GM18508 (cell line): ENCODE measurements at regions not wholly inside any gene's neighbourhood (a gene's known extent, or its start where the extent isn't known, plus 50 kb on each side); places are given as distances from the start of the nearest gene placed in this dataset.

Source experiments
- ATAC-seq: cut with Tn5 transposase; IDR thresholded peaks from one replicate; pipeline ENCODE4 v1.9.1; 2021; ENCODE audit warnings: moderate number of reproducible peaks; ENCODE audit not compliant: insufficient read depth, unreplicated experiment

DNA sequence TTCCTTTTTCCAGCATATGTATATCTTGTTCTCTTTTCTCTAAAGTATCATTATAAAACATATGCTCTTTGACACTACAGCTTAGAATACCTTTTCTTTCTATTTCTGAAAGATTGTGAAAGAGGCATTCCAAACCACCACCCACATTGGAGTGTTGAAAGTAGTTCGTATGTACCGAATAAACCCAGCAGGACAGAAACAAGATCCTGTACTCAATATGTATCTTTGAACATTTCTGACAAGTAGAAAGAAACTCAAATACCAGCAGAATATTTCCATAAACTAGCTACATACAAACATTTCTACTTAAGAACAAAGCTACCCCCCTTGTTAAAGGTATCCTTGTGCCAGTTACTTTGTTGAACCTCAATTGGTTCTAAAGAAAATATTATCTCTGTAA, 415.3 kb upstream of the ALCAM start:
- ATAC-seq = no peak

DNA sequence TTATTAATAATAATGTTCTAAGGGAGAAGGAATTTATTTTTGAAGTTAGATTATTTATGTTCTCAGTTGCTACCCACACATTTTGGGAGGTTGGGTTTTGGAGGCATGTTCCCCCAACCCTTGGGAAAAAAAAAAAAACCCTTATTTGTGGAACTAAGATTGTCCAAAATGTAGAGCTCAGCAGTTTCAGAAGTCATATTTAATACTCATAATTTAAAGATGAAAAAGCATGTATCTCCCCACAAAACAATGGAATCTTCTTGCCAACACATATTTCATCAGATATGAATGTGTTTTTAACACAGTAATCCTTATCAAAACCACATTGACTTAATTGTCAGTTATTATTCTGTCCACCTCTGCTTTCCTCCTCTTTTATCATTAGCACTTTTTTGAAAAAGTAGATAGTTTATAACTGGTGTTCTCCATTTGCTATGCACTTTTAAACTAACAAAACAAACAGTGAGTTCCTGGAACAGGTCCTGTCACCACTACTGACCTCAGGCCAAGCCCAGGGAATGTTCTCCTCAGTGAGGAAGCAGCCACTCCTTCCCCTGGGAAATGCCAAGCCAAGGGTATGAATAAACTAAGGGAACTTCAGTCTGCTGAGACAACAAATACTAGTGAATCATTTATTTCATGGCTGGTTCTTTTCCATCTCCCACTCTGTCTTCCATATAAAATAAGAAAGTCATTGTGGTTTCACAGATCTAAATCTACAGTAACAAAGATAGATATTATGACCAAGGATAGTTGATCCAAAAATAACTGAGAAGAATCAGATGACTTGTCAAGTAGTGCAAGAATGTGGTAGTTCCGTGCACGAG, 414.4 kb upstream of the ALCAM start:
- no peak for ATAC-seq

DNA sequence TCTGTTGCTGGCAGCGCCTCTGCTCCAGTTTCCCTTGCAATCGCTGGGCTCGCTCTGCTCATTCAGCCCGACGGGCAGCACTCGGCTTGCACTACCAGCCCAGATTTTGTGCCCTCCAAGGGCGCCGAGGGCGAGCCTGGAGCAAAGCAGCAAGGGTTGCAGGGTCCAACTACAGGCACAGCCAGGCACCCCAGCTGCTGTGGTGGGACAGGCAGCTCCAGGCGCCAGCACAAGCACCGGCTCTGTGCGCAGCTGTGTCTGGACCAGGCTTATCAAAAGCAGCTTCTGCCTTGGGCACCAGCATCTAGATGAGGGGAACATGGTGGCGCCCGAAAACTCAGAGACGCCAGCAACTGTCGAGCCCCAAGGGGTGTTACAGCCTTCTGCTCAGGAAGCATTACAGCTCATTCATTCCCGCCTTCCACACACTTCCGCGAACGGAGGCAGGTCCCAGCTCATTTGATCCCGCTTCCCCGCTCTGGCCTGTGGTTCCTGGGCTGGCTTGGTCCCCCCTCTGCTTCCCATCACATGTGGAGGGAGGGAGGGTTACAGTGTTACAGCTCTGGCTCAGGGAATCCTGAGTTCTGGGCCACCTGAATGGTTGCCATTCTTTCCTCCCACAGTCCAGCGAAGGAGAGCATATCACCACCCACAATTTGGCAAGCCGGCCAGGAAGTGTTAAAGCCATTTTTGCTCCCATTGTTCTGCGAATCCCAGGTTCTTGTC, 409.9 kb upstream of the ALCAM start:
- ATAC-seq = no peak

DNA sequence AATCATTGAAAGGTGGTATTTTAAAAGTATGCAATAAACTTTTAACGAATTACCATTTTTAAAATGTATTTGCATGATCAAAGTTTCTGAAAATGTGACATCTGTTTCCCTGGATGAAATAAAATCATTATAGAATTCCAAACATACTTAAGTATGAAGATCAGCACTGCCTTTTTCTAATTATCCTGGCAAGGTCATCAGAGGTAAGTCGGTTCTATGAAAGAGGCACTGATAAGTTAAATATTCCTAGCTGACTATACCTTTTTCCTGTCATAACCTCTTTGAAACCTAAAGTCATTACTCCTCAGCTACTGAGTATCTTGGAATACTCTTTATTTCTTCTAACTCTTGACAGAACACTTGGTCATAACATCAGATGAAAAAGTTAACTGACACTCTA, 406.1 kb upstream of the ALCAM start:
- no peak for ATAC-seq

DNA sequence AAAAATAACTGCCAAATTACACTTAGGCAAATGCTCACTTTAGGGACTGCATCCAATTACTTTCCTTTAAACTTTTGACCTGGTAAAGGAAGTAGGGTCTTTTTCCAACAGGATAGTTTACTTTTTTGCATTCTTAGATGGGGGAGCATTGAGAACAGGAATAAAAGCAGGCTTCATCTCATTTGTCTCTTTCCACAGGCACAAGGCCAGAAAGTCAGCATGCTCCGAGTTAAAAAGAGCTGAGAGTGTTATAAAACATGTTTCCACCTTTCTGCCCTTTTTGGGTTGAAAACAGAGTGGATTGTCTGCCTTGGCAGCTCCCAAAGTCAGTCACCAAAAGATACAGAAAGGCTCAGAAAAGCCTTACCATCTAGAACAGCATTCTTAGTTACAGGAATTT, 404.9 kb upstream of the ALCAM start:
- ATAC-seq = no peak

DNA sequence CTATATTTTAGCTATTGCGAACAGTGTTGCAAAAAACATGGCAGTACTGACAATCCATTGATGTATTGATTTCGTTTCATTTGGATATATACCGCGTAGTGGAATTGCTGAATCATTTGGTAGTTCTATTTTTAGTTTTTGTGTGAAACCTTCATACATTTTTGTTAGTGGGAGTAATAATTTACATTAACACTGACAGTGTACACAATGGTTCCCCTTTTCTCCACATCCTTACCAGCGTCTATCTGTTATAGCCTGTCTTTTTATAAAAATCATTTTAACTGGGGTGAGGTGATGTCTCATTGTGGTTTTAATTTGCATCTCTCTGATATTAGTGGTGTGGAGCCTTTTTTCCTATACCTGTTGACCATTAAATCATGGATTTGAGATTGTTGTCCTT, 392.4 kb upstream of the ALCAM start:
- no peak for ATAC-seq

DNA sequence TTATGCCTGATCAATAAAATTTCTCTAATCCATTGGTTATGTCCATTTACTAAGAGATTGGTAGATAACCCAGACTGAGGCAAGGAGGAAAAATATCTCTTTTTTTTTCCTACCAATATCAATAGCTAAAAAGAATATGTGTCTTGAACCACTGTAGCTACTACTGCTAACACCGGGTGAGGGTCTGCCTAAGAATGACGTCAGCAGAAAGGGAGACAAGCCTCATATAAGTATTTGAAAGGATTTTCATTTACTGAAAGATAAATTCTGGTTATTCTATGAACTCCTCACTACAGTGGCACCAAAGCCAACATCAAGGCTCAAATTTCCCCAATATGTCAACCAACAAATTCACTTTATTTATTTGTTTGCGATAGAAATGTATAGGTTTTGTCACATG, 389.0 kb upstream of the ALCAM start:
- ATAC-seq = no peak

DNA sequence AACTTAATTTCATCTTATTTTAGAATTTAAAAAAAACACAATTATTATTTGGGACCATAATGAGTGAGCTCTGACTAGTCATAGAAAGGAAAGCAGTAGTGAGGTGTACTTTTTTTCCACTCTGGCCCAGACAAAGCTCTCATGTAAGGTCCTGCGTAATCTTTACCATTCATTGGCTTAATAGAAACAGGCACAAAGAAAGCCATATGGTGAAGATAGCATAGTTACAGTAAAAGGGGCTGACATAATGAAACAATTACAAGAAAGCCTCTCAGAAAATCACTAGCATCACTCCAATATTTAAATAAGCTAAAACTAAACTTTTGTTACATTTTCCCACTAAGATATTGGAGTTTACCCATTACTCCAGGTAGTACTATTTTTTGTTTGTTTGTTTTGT, 384.6 kb upstream of the ALCAM start:
- no peak for ATAC-seq

DNA sequence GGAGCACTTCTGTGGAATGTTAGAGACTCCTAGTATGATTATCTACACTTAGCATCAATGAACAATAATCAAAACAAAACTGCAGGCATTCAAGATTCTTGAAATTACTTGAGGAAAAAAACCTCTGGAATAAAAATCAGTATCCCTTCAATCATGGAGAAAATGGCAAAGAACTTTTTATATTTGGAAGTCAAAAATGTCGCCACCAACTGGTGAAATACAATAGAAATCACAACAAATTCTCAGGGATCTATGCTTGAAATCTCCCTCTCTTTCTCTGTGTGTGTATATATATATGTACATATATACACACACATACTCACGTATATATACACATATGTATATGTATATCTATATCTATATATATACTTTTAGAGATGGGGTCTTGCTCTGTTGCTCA, 378.9 kb upstream of the ALCAM start:
- ATAC-seq = no peak

DNA sequence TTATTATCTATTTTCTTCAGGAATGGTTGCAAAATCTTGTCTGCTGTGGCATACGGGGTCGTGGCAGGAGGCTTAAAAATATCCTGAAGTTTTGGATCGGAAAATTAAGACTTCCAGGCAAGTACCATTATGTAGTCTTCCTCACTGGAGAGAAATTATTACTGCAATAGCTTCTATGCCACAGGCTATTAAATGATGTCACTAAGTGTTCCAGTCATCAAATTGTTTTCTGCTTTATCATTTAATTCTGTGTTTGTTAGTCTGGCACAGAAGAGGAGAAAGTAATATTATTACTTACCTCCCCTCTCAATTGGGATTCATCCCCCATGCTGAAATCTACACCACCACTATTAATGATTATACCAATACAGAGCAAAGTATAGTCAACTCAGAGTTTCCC, 378.2 kb upstream of the ALCAM start:
- ATAC-seq = no peak

DNA sequence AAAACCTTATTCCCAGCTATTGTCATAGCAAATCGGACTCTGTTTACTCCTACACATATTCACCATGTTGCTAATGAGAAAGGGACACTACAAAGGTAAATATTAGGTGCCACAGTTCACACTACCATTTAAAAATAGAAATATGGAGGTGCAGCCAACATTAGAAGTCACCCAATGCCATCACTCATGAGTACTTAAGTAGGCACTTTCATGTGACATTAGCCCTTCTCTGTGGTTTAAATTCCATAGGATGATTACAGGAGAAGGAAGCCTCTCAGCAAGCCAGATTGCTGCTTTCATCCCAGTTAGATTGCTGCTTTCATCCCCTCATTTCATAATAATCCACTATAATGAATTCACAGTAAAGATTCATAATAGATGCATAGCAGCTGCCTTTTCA, 376.8 kb upstream of the ALCAM start:
- ATAC-seq = no peak

DNA sequence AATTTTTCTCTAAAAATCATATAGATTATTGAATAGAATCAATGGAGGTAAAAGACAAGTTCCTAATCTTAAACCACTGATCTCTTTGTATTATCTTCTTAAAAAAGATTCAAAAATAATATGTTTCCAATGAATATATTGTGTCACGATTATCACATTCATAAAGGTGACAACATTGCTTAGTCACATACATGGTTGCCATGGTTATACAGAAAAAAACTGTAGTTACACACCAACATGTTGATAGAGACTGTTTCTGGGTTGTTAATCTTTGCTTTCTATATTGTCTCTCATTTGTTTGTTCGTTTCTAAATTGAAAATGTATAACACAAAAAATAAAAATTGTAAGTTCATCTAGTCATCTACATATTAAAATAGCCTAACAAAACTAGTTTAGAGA, 376.0 kb upstream of the ALCAM start:
- no peak for ATAC-seq

DNA sequence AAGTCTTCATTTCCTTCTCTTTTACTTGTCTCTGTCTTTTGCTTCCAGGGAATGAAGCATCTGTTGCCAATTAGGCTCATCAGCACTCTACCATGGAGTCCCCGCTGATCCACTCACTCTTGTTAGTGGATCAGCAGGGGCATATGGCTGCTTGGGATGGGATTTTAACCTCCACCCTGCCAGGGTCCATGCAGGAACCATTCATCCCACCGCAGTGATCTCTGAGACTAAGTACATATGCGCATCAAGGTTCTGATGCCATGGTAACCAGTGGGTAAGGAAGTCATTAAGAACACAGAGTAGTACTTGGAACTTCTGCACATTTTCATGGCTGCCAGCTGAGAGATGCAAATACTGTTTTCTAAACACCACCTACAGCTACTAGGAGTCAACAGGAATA, 374.0 kb upstream of the ALCAM start:
- no peak for ATAC-seq

DNA sequence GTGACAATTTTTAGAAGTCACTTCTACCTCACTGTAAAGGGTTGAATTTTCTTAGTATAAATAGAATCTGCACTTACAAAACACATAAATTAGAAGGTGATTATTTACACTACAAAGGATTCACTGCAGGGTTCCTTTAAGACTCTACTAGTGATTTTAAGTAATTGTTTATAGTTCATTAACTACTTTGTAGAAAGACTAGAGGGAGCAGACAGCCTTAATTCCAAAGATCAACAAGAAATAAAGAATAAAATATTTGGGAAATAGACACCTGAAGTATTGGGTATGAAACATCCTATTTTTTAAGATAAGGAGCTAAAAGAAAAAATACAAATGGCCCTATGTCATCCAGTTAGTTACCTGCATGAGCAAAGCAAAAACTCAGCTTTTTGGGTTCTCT, 360.5 kb upstream of the ALCAM start:
- ATAC-seq = no peak

DNA sequence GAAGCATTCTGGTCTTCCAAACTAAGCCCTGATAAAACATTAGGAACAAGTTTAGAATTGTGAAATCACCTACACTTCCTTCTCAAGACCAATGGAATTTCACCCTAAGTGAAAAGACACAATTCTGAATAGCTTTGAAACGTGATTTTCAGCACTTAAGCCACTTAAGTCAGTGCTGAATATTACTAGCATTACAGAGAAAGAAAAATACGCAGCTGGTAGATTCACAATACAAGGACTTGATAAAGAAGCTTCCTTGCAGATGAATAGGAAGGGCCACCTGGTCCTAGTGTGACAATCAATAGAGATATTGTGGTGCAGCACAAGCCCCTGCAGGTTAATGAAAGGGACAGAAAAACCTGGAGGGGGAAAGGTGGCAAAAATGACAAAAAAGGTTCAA, 353.1 kb upstream of the ALCAM start:
- no peak for ATAC-seq

DNA sequence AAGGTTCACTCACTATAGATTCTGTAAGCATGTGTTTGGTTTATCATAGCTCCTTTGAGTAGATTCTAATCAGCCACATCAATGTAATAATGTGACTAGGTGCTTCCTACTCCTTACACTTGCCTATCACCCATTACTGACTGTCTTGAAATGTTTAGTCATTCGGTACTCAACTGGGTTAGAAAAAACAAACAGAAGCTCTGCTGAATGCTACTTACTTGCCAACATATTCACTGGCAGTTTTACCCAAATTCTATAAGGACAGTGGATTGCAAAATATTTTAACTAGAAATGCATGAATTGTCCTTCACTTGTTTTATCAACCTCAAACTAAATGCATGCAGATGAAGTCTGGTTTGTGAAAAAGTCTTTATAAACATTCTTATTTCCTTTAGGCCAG, 352.1 kb upstream of the ALCAM start:
- no peak for ATAC-seq

DNA sequence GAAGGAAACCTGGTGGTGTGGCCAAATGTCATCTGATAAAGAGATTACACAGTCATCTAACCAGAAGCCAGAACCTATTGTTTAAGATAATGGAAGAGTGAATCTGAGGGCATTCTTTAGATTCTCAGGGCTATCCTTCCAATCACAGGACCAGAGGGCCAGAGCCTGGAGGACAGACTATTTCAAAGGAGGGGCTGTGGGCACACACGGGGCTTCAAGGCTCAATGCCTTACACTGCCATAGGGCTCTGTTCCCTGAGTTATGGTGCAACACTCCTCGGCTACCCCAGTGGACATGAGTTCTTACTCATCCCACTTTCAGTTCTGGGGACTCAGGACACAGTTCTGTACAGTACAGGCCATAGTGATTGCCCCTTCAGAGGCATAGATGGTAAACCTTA, 343.9 kb upstream of the ALCAM start:
- no peak for ATAC-seq

DNA sequence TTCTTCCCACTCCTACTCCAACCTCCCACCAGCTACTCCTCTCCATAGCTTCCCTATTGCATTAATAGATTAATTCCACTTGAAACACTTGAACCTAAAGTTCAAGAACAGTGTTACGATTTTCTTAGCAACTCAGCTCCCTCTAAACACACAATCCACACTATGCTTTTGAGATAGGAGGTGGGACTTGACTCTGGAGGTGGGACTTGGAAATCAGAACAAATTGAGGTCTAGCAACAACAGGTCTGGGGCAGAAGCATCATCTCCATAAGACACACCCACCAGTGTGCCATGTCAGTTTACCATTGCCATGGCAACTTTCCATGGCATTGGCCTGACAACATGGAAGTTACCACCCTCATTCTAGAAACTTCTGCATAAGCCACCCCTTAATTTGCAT, 336.5 kb upstream of the ALCAM start:
- ATAC-seq = no peak

DNA sequence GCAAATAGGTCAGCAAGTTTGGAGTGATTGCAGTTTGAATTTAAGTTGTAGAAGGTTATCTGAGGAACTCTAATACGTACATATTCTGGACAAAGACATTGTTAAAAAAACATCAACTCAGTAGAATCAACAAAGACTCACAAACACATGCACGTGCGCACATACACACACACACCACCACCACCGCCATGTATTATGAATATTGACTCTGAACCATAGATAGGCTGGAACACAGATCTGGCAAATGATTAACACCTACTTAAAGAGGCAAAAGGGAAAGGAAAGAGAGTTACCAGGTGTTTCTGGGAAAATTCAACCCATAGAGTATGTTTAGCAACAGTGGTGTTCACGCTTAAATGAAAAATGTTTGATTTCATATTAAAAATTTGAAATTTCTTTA, 334.2 kb upstream of the ALCAM start:
- no peak for ATAC-seq

DNA sequence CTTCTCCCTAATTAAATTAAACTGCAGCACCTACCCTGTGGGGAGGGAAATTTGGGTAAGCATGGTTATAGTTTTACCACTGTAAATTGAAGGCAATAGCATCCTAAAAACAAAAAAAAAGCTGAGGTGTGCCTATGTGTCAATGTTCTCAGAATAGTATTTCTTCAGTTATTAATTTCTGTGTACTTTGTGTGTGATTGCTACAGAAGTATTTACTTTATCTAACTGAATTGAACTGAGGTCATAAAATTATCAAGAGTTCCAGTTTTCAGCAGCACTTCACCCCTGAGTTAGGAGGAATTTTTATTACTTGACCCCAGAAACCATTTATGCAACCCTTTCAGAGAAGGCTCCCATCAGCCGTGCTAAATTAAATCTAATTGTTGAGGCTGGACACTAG, 333.6 kb upstream of the ALCAM start:
- no peak for ATAC-seq

DNA sequence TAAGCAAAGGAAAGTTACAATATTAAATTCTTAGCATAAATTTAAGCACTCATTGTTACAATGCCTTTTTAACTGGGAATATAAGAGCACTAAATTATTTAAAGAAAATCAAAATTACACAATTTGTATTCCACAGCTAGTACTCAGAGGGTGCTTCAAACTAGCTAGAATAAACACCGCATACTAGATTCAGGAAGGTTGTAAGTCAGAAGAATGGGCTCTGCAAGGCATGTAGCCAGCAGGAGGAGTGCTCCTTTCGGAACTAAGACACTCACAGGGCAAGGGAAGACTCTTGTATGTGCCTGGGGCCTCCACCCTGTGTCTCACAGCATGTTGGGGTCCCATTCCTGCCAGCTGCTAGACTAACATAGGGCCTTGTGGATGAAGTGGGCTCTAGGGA, 327.7 kb upstream of the ALCAM start:
- ATAC-seq = no peak

DNA sequence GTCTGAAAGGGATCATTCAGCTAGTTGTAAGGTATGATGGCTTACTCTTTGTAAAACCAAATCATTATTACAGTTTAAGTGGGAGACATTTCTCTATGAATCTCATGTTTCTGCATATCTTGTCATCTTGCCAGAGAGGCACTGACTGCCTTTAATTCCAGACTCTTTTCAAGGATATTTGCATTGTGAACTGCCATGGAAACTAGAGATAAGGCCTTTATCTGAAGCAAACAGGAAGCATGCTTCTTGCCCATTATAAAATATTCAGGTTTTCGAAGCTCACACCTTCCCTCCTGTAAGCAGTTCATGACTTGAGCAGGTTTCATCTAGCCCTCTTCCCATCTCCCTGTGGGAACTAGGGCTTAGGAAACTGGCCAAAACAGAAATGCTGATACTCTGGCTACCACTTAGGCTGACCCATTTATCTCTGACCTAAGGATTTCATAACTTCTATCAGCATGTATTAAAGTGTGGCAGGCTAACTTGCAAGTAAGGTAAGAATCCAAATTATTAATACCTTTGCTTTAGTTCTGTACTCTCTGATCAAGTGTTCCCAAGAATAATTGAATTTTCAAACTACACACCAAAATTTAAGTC, 326.6 kb upstream of the ALCAM start:
- ATAC-seq = no peak
